Lower leg skin (tissue), 3 donors: ENCODE measurements at regions not wholly inside any gene's neighbourhood (a gene's known extent, or its start where the extent isn't known, plus 50 kb on each side); places are given as distances from the start of the nearest gene placed in this dataset.

Source experiments
- CTCF ChIP-seq, 3 donors: fragments of 450-650 bp; IDR thresholded peaks; one replicate each; pipeline ENCODE4 v1.5.1; 2016; ENCODE audit warnings: antibody characterized with exemption in 3 of 3, mild to moderate bottlenecking in 3 of 3, moderate library complexity in 2 of 3
- POLR2A ChIP-seq, 2 donors: fragments of 450-650 bp; IDR thresholded peaks; one replicate each; pipeline ENCODE4 v1.6.1; 2016 to 2017; ENCODE audit warnings: antibody characterized with exemption in 2 of 2, mild to moderate bottlenecking in 1 of 2, moderate library complexity in 1 of 2

- TF ChIP-seq CTCF (IDR thresholded peaks at IDR 0.05) (no peak), POLR2A (IDR thresholded peaks at IDR 0.05) (no peak)
Measured at GRCh38 chr16:49115956-49116355, 165.7 kb downstream of the CBLN1 start.
